GM12878 (cell line): ENCODE measurements at regions not wholly inside any gene's neighbourhood (a gene's known extent, or its start where the extent isn't known, plus 50 kb on each side); places are given as distances from the start of the nearest gene placed in this dataset.

Experiments used
- ATAC-seq: fragments of 200-7000 bp; cut with Tn5 transposase; 3 replicates; pipeline ENCODE4 v1.9.1; 2020; ENCODE audit warnings: mild to moderate bottlenecking, moderate library complexity
- BruUV-seq: library from RNA; stranded (reverse); fragments of 400-500 nt; replicated peaks from 2 replicates; lab custom pipeline; 2021; lab: Mats Ljungman, UMichigan
- CTCF ChIA-PET: fragments of 300-600 bp; sonication (Branson Sonifier 250); formaldehyde crosslinking; extraction: SDS; loops from one replicate; lab custom pipeline; 2021; ENCODE audit warnings: inconsistent platforms; lab: Yijun Ruan, JAX
- POLR2A ChIA-PET: fragments of 350-600 bp; formaldehyde crosslinking; extraction: SDS; loops from one replicate; lab custom pipeline; 2021; ENCODE audit warnings: inconsistent platforms; lab: Charles Lee
- RAD21 ChIA-PET: fragments of 300-600 bp; sonication (Branson Sonifier 250); formaldehyde crosslinking; loops from one replicate; lab custom pipeline; 2023; ENCODE audit warnings: antibody characterized with exemption; ENCODE audit not compliant: unreplicated experiment; lab: Charles Lee
- SMC1A ChIA-PET: fragments of 300-600 bp; sonication (Branson Sonifier 250); formaldehyde crosslinking; loops from one replicate; lab custom pipeline; 2023; ENCODE audit not compliant: unreplicated experiment, uncharacterized antibody; lab: Charles Lee
- DNase-seq: peaks from one replicate; pipeline ENCODE4 v3.0.0-alpha.2; 2011; ENCODE audit warnings: low read depth, low spot score
- FAIRE-seq: peaks from 3 replicates; lab custom pipeline; 2011; peaks lifted over from hg19 to GRCh38; lab: Jason Lieb, UNC
- H2AFZ ChIP-seq: 2 replicates; pipeline ENCODE4 v1.6.0; 2011; ENCODE audit warnings: low read depth, low read length, control low read depth; ENCODE audit not compliant: control insufficient read depth
- H3K27ac ChIP-seq: 2 replicates; pipeline ENCODE4 v1.5.1; 2011; ENCODE audit warnings: control low read depth; ENCODE audit not compliant: control insufficient read depth, insufficient read depth
- H3K27me3 ChIP-seq, 2 experiments: replicated peaks in 1 of 2; 2 replicates each; pipeline versions ENCODE4 v1.6.0 to v1.6.1; 2011; ENCODE audit warnings: low read length in 1 of 2; ENCODE audit not compliant: control insufficient read depth in 2 of 2, insufficient read depth in 2 of 2
- H3K36me3 ChIP-seq, 2 experiments: 2 replicates each; pipeline ENCODE4 v1.5.1; 2011; ENCODE audit warnings: low read length in 1 of 2; ENCODE audit not compliant: control insufficient read depth in 2 of 2, insufficient read depth in 2 of 2
- H3K4me1 ChIP-seq: 2 replicates; pipeline ENCODE4 v1.6.1; 2011; ENCODE audit warnings: mild to moderate bottlenecking, low read length, moderate library complexity, mixed read lengths; ENCODE audit not compliant: control insufficient read depth, insufficient read depth
- H3K4me2 ChIP-seq: 2 replicates; pipeline ENCODE4 v1.6.0; 2011; ENCODE audit warnings: control low read depth; ENCODE audit not compliant: control insufficient read depth, insufficient read depth
- H3K4me3 ChIP-seq: fragments of 200-600 bp; sonication (generic); 2 replicates; pipeline ENCODE4 v1.5.1; 2016
- H3K79me2 ChIP-seq: 2 replicates; pipeline ENCODE4 v1.6.0; 2011; ENCODE audit warnings: low read length; ENCODE audit not compliant: control insufficient read depth, insufficient read depth
- H3K9ac ChIP-seq: 2 replicates; pipeline ENCODE4 v1.8.0; 2011; ENCODE audit warnings: low read length, control low read depth, mixed read lengths; ENCODE audit not compliant: control insufficient read depth, insufficient read depth
- H3K9me3 ChIP-seq: replicated peaks from 3 replicates; pipeline ENCODE4 v1.5.1; 2011; ENCODE audit warnings: mild to moderate bottlenecking, low read length; ENCODE audit not compliant: control insufficient read depth, insufficient read depth
- H4K20me1 ChIP-seq: 2 replicates; pipeline ENCODE4 v1.6.0; 2011; ENCODE audit not compliant: control insufficient read depth, insufficient read depth
- CHD4 ChIP-seq: fragments of 200-600 bp; sonication (generic); IDR thresholded peaks from 2 replicates; pipeline ENCODE4 v1.6.1; 2016; ENCODE audit warnings: mild to moderate bottlenecking
- CREB1 ChIP-seq: IDR thresholded peaks from 2 replicates; pipeline ENCODE4 v1.6.1; 2012; ENCODE audit warnings: low read depth, mild to moderate bottlenecking, inconsistent platforms
- ELK1 ChIP-seq: IDR thresholded peaks from 2 replicates; pipeline ENCODE4 v1.6.1; 2012; ENCODE audit warnings: low read depth, low read length, improper control_type of control experiment
- ETV6 ChIP-seq, 2 experiments: fragments of 450-650 bp in 1 of 2; IDR thresholded peaks in 1 of 2; conservative IDR thresholded peaks in 1 of 2; 2 replicates each; pipeline ENCODE4 v1.6.1; 2014; ENCODE audit warnings: antibody characterized with exemption in 1 of 2, borderline replicate concordance in 1 of 2, low read depth in 1 of 2, mild to moderate bottlenecking in 1 of 2, moderate library complexity in 1 of 2
- FOXK2 ChIP-seq: fragments of 450-650 bp; IDR thresholded peaks from 2 replicates; pipeline ENCODE4 v1.6.1; 2017; ENCODE audit warnings: mild to moderate bottlenecking, moderate library complexity
- FOXM1 ChIP-seq: IDR thresholded peaks from 2 replicates; pipeline ENCODE4 v1.6.1; 2012; ENCODE audit warnings: low read depth, mild to moderate bottlenecking, inconsistent platforms, low read length, moderate library complexity
- GABPA ChIP-seq: IDR thresholded peaks from 2 replicates; pipeline ENCODE4 v1.6.1; 2014; ENCODE audit warnings: antibody characterized with exemption, low read depth, mild to moderate bottlenecking, inconsistent platforms
- REST ChIP-seq: IDR thresholded peaks from 2 replicates; pipeline ENCODE4 v1.6.1; 2012; ENCODE audit warnings: mild to moderate bottlenecking, low read depth, low read length
- USF2 ChIP-seq: IDR thresholded peaks from 2 replicates; pipeline ENCODE4 v1.6.1; 2011; ENCODE audit warnings: low read depth, low read length, improper control_type of control experiment, borderline replicate concordance
- WGBS: methylation state at CpG from one replicate; pipeline ENCODE4 v1.1.6; 2016; ENCODE audit warnings: low lambda C conversion rate; ENCODE audit not compliant: insufficient replicate concordance, insufficient coverage; ENCODE audit errors: missing lambda C conversion rate; 5-methylcytosine and 5-hydroxymethylcytosine counted together
- in situ Hi-C: fragments of 300-500 bp; cut with MboI; formaldehyde crosslinking; loops from 9 replicates; pipeline ENCODE4 v1.14.3; 2018; ENCODE audit warnings: mixed read lengths
- intact Hi-C: fragments of 100-400 bp; cut with micrococcal nuclease; formaldehyde crosslinking; loops from one replicate; pipeline ENCODE4 v1.14.2; 2022; ENCODE audit not compliant: unreplicated experiment

- FAIRE-seq (no peak), ATAC-seq (no peak), DNase-seq (no peak)
- H3K4me2 ChIP-seq = no peak overlapping the region
- WGBS = 13% methylated on average over 2 of the region's 2 CpGs
- no peaks in the 10 kb centered on the region for H3K79me2 ChIP-seq
- no peaks in the 10 kb centered on the region for H4K20me1 ChIP-seq
- no peak overlapping the region for H3K4me3 ChIP-seq
- H3K4me1 ChIP-seq = no peaks in the 10 kb centered on the region
- POLR2A ChIA-PET = no interaction called here
- H2AFZ ChIP-seq = no peak overlapping the region
- TF ChIP-seq CREB1 (no peak), ETV6 (conservative IDR thresholded peaks at IDR 0.05 in 1 of 2, IDR thresholded peaks at IDR 0.05 in 1 of 2; ENCODE audit: borderline replicate concordance in 1 of 2, low read depth in 1 of 2) (no peak), FOXM1 (no peak), USF2 (no peak), ELK1 (no peak), CHD4 (no peak), FOXK2 (no peak), REST (no peak), GABPA (no peak)
- TF ChIP-seq, all 136 proteins: peak for 0
- no peaks in the 10 kb centered on the region; the same call in 2 of the 3 replicates for H3K9me3 ChIP-seq
- H3K27me3 ChIP-seq = peaks cover 0 to 3% of the 10 kb centered on the region in 2 experiments; a peak in 1 of 4 replicates
- H3K9ac ChIP-seq = no peak overlapping the region
- CTCF ChIA-PET = no interaction called here
- intact Hi-C loops (no loop called here), in situ Hi-C loops (no loop called here)
- RAD21 ChIA-PET = no interaction called here
- H3K27ac ChIP-seq = no peak overlapping the region
- H3K36me3 ChIP-seq = no peaks in the 10 kb centered on the region
- BruUV-seq = no TSS peak
- SMC1A ChIA-PET = no interaction called here
These were observed 138.8 kb upstream of the CSF3R start for GRCh38 chr1:36621531-36621930.
